ENCODE measurements at regions not wholly inside any gene's neighbourhood (a gene's known extent, or its start where the extent isn't known, plus 50 kb on each side); places are given as distances from the start of the nearest gene placed in this dataset.
"Not testable (repeated sequence)": the region's sequence is repeated elsewhere in the genome, so short reads cannot be mapped to it uniquely, and the experiment has no call there.

GRCh38 chr9:99647604-99648003 lies 174.1 kb upstream of the NR4A3 start:
- H3K4me1 ChIP-seq (ENCODE audit: insufficient read depth, low read length) = no peaks in the 10 kb centered on the region

GRCh38 chr9:99650187-99650874 lies 171.4 kb upstream of the NR4A3 start:
- no peaks in the 10 kb centered on the region for H3K36me3 ChIP-seq (ENCODE audit: insufficient read depth, low read length)
- peaks cover 6% of the 10 kb centered on the region for H3K9me3 ChIP-seq (ENCODE audit: low read length)

More at GRCh38 chr9:99647604-99648003, 174.1 kb upstream of the NR4A3 start:
- Histone ChIP-seq H2AFZ (ENCODE audit: low read depth, low read length) (no peak overlapping the region), H3K9me3 (ENCODE audit: low read length) (peaks cover 6% of the 10 kb centered on the region), H3K4me3 (ENCODE audit: low read length) (no peak overlapping the region), H3K36me3 (ENCODE audit: insufficient read depth, low read length) (no peaks in the 10 kb centered on the region), H3K27me3 (ENCODE audit: insufficient read depth, low read length) (no peaks in the 10 kb centered on the region)

GRCh38 chr9:99660191-99660636 lies 161.5 kb upstream of the NR4A3 start:
- no peaks in the 10 kb centered on the region for H3K27me3 ChIP-seq (ENCODE audit: insufficient read depth, low read length)
- H3K4me3 ChIP-seq (ENCODE audit: low read length) = no peak overlapping the region
- H3K9me3 ChIP-seq (ENCODE audit: low read length) = no peaks in the 10 kb centered on the region
- H3K4me1 ChIP-seq (ENCODE audit: insufficient read depth, low read length) = no peaks in the 10 kb centered on the region
- no peak overlapping the region for H2AFZ ChIP-seq (ENCODE audit: low read depth, low read length)
- H3K36me3 ChIP-seq (ENCODE audit: insufficient read depth, low read length) = no peaks in the 10 kb centered on the region

More at GRCh38 chr9:99650187-99650874, 171.4 kb upstream of the NR4A3 start:
- Histone ChIP-seq H3K4me3 (ENCODE audit: low read length) (no peak overlapping the region), H3K27me3 (ENCODE audit: insufficient read depth, low read length) (no peaks in the 10 kb centered on the region), H2AFZ (ENCODE audit: low read depth, low read length) (no peak overlapping the region), H3K4me1 (ENCODE audit: insufficient read depth, low read length) (no peaks in the 10 kb centered on the region)

- no peaks in the 10 kb centered on the region for H3K4me1 ChIP-seq (ENCODE audit: insufficient read depth, low read length)
- no peak overlapping the region for H2AFZ ChIP-seq (ENCODE audit: low read depth, low read length)
- no peaks in the 10 kb centered on the region for H3K27me3 ChIP-seq (ENCODE audit: insufficient read depth, low read length)
- H3K36me3 ChIP-seq (ENCODE audit: insufficient read depth, low read length) = no peaks in the 10 kb centered on the region
- H3K9me3 ChIP-seq (ENCODE audit: low read length) = no peaks in the 10 kb centered on the region
- H3K4me3 ChIP-seq (ENCODE audit: low read length) = no peak overlapping the region
Observed at GRCh38 chr9:99663297-99663696, 158.4 kb upstream of the NR4A3 start.

GRCh38 chr9:99663856-99664255 lies 157.8 kb upstream of the NR4A3 start:
- H3K27me3 ChIP-seq (ENCODE audit: insufficient read depth, low read length) = no peaks in the 10 kb centered on the region
- no peak overlapping the region for H2AFZ ChIP-seq (ENCODE audit: low read depth, low read length)
- H3K36me3 ChIP-seq (ENCODE audit: insufficient read depth, low read length) = no peaks in the 10 kb centered on the region
- no peaks in the 10 kb centered on the region for H3K4me1 ChIP-seq (ENCODE audit: insufficient read depth, low read length)
- H3K4me3 ChIP-seq (ENCODE audit: low read length) = no peak overlapping the region
- no peaks in the 10 kb centered on the region for H3K9me3 ChIP-seq (ENCODE audit: low read length)

- H3K4me1 ChIP-seq (ENCODE audit: insufficient read depth, low read length) = no peaks in the 10 kb centered on the region
- H3K27me3 ChIP-seq (ENCODE audit: insufficient read depth, low read length) = no peaks in the 10 kb centered on the region
- no peak overlapping the region for H3K4me3 ChIP-seq (ENCODE audit: low read length)
- H3K9me3 ChIP-seq (ENCODE audit: low read length) = no peaks in the 10 kb centered on the region
- no peak overlapping the region for H2AFZ ChIP-seq (ENCODE audit: low read depth, low read length)
- H3K36me3 ChIP-seq (ENCODE audit: insufficient read depth, low read length) = no peaks in the 10 kb centered on the region
Observed at GRCh38 chr9:99666571-99666970, 155.1 kb upstream of the NR4A3 start.

DNA sequence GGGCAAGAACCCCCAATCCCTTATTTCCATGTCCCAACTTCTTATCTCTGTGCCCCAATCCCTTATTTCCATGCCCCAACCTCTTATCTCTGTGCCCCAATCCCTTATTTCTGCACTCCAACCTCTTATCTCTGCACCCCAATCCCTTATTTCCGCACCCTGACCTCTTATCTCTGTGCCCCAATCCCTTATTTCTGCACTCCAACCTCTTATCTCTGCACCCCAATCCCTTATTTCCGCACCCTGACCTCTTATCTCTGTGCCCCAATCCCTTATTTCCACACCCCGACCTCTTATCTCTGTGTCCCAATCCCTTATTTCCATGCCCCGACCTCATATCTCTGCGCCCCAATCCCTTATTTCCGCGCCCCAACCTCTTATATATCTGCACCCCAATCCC lies 150.8 kb upstream of the NR4A3 start:
- not testable (repeated sequence) for H3K36me3 ChIP-seq (ENCODE audit: insufficient read depth, low read length); H3K4me1 ChIP-seq (ENCODE audit: insufficient read depth, low read length); H3K27me3 ChIP-seq (ENCODE audit: insufficient read depth, low read length); H3K9me3 ChIP-seq (ENCODE audit: low read length); H3K4me3 ChIP-seq (ENCODE audit: low read length); H2AFZ ChIP-seq (ENCODE audit: low read depth, low read length)

DNA sequence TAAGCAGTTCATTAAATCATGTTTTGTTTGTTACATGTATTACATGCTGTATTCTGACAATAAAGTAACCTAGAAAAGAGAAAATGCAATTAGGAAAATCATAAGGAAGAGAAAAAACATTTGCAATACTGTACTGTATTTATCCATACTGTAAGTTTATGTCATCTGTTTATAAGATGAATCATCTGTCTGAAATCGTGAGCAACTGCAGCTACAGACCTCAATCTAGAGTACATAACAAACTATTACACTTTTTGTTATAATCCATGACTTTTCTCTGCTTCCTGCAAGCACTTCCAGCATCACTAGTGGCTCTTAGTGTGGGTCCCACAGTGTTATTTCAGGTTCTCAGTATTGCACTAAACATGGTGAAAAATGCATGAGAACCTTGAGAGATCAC lies 144.4 kb upstream of the NR4A3 start:
- H3K4me3 ChIP-seq (ENCODE audit: low read length) = no peak overlapping the region
- no peaks in the 10 kb centered on the region for H3K9me3 ChIP-seq (ENCODE audit: low read length)
- no peaks in the 10 kb centered on the region for H3K36me3 ChIP-seq (ENCODE audit: insufficient read depth, low read length)
- H3K4me1 ChIP-seq (ENCODE audit: insufficient read depth, low read length) = no peaks in the 10 kb centered on the region
- H2AFZ ChIP-seq (ENCODE audit: low read depth, low read length) = no peak overlapping the region
- H3K27me3 ChIP-seq (ENCODE audit: insufficient read depth, low read length) = no peaks in the 10 kb centered on the region

DNA sequence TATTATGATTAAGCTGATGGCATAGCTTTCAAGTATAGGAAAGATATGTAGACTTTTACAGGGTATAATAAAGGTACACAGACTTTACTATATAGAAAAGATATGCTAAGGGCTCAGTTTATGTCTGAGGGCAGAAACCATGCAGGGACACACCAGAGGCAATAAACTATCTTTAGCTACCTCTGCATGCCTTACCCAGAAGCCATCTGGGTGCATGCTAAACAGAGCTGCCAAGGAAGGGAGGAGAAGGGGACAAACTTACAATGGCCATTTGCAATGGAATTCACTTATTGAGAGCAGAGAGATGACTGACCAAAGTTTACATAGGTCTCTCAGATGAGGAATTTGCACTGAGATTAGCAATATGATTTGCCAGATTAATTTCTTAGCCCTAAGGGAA lies 143.1 kb upstream of the NR4A3 start:
- H2AFZ ChIP-seq (ENCODE audit: low read depth, low read length) = no peak overlapping the region
- no peaks in the 10 kb centered on the region for H3K4me1 ChIP-seq (ENCODE audit: insufficient read depth, low read length)

DNA sequence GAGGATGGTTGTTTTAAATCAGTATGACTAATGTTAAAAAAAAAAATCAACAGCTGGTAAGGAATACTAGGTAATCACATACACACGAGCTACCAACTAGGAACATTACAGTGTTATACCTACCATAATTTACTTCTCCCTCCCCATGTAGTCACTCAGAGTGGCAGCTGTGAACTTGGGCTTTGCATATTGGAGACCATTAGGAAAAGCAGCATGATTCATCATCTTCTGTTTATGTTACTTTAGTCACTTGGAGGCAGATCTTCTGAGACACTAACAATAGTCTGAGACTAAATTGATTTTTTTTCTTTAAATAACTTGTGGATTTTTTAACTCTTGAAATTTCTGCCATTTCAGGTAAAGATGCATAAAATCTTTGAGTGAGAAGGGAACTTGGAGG lies 141.5 kb upstream of the NR4A3 start:
- Histone ChIP-seq H3K36me3 (ENCODE audit: insufficient read depth, low read length) (no peaks in the 10 kb centered on the region), H3K27me3 (ENCODE audit: insufficient read depth, low read length) (no peaks in the 10 kb centered on the region), H3K9me3 (ENCODE audit: low read length) (no peaks in the 10 kb centered on the region), H3K4me1 (ENCODE audit: insufficient read depth, low read length) (no peaks in the 10 kb centered on the region), H2AFZ (ENCODE audit: low read depth, low read length) (no peak overlapping the region), H3K4me3 (ENCODE audit: low read length) (no peak overlapping the region)

More for the DNA sequence above, 143.1 kb upstream of the NR4A3 start:
- Histone ChIP-seq H3K27me3 (ENCODE audit: insufficient read depth, low read length) (no peaks in the 10 kb centered on the region), H3K4me3 (ENCODE audit: low read length) (no peak overlapping the region), H3K36me3 (ENCODE audit: insufficient read depth, low read length) (no peaks in the 10 kb centered on the region), H3K9me3 (ENCODE audit: low read length) (no peaks in the 10 kb centered on the region)

DNA sequence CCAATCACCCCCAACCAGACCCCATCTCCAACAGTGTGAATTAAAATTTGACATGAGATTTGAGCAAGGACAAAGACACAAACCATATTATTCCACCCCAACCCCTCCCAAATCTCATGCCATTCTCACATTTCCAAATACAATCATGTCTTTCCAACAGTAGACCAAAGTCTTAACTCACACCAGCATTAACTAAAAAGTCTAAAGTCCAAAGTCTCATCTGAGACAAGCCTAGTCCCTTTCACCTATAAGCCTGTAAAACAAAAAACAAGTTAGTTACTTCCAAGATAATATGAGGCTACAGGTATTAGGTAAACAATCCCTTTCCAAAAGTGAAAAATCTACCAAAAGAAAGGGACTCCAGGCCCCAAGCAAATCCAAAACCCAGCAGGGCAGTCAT lies 140.6 kb upstream of the NR4A3 start:
- Histone ChIP-seq H3K36me3 (ENCODE audit: insufficient read depth, low read length) (no peaks in the 10 kb centered on the region), H3K4me1 (ENCODE audit: insufficient read depth, low read length) (no peaks in the 10 kb centered on the region), H3K9me3 (ENCODE audit: low read length) (no peaks in the 10 kb centered on the region), H3K4me3 (ENCODE audit: low read length) (no peak overlapping the region), H3K27me3 (ENCODE audit: insufficient read depth, low read length) (no peaks in the 10 kb centered on the region), H2AFZ (ENCODE audit: low read depth, low read length) (no peak overlapping the region)

GRCh38 chr9:99682378-99682777 lies 139.3 kb upstream of the NR4A3 start:
- no peaks in the 10 kb centered on the region for H3K9me3 ChIP-seq (ENCODE audit: low read length)

GRCh38 chr9:99682870-99683269 lies 138.8 kb upstream of the NR4A3 start:
- Histone ChIP-seq H2AFZ (ENCODE audit: low read depth, low read length) (no peak overlapping the region), H3K9me3 (ENCODE audit: low read length) (no peaks in the 10 kb centered on the region), H3K27me3 (ENCODE audit: insufficient read depth, low read length) (no peaks in the 10 kb centered on the region), H3K4me3 (ENCODE audit: low read length) (no peak overlapping the region), H3K36me3 (ENCODE audit: insufficient read depth, low read length) (no peaks in the 10 kb centered on the region), H3K4me1 (ENCODE audit: insufficient read depth, low read length) (no peaks in the 10 kb centered on the region)

More at GRCh38 chr9:99682378-99682777, 139.3 kb upstream of the NR4A3 start:
- Histone ChIP-seq H3K27me3 (ENCODE audit: insufficient read depth, low read length) (no peaks in the 10 kb centered on the region), H2AFZ (ENCODE audit: low read depth, low read length) (no peak overlapping the region), H3K4me3 (ENCODE audit: low read length) (no peak overlapping the region), H3K4me1 (ENCODE audit: insufficient read depth, low read length) (no peaks in the 10 kb centered on the region), H3K36me3 (ENCODE audit: insufficient read depth, low read length) (no peaks in the 10 kb centered on the region)

- Histone ChIP-seq H3K4me1 (ENCODE audit: insufficient read depth, low read length) (peaks cover 6% of the 10 kb centered on the region), H3K27me3 (ENCODE audit: insufficient read depth, low read length) (no peaks in the 10 kb centered on the region), H3K9me3 (ENCODE audit: low read length) (no peaks in the 10 kb centered on the region), H3K4me3 (ENCODE audit: low read length) (no peak overlapping the region), H2AFZ (ENCODE audit: low read depth, low read length) (no peak overlapping the region), H3K36me3 (ENCODE audit: insufficient read depth, low read length) (no peaks in the 10 kb centered on the region)
Observed at GRCh38 chr9:99690573-99690972, 131.1 kb upstream of the NR4A3 start.

Measured in neuron (in vitro differentiated cells).